SK-N-MC (cell line): ENCODE measurements at regions not wholly inside any gene's neighbourhood (a gene's known extent, or its start where the extent isn't known, plus 50 kb on each side); places are given as distances from the start of the nearest gene placed in this dataset.

Experiments
- DNase-seq: peaks from one replicate; pipeline ENCODE4 v3.0.0-alpha.2; 2011; ENCODE audit warnings: low read depth, low spot score
- H3K27ac ChIP-seq: fragments of 200-600 bp; sonication (generic); 2 replicates; pipeline ENCODE4 v1.5.1; 2016; ENCODE audit warnings: mixed run types
- H3K36me3 ChIP-seq: fragments of 200-600 bp; sonication (generic); 2 replicates; pipeline ENCODE4 v1.6.1; 2017; ENCODE audit warnings: antibody characterized with exemption, low read length, mixed read lengths; ENCODE audit not compliant: insufficient read depth
- H3K4me3 ChIP-seq: fragments of 200-600 bp; sonication (generic); 2 replicates; pipeline ENCODE4 v1.5.1; 2016
- H3K9ac ChIP-seq: fragments of 200-600 bp; sonication (generic); 2 replicates; pipeline ENCODE4 v1.8.0; 2017; ENCODE audit warnings: mixed run types, mixed read lengths; ENCODE audit not compliant: insufficient read length
- H3K9me3 ChIP-seq: fragments of 200-600 bp; sonication (generic); 2 replicates; pipeline ENCODE4 v1.6.1; 2017; ENCODE audit warnings: low read depth, mild to moderate bottlenecking, antibody characterized with exemption, low read length, moderate library complexity, mixed read lengths
- EZH2 ChIP-seq: fragments of 200-600 bp; sonication (generic); IDR thresholded peaks from one replicate; pipeline ENCODE4 v1.6.1; 2017; ENCODE audit warnings: antibody characterized with exemption
- FOXP2 ChIP-seq: optimal IDR thresholded peaks from 2 replicates; pipeline ENCODE3; 2011; ENCODE audit warnings: mild to moderate bottlenecking, moderate library complexity; ENCODE audit not compliant: insufficient read depth; ENCODE audit errors: extremely low read length, control extremely low read depth
- POLR2AphosphoS5 ChIP-seq: IDR thresholded peaks from 2 replicates; pipeline ENCODE4 v1.6.1; 2012; ENCODE audit warnings: mild to moderate bottlenecking, low read depth, low read length, borderline replicate concordance

- Histone ChIP-seq H3K27ac (no peak overlapping the region), H3K36me3 (no peaks in the 10 kb centered on the region), H3K4me3 (no peak overlapping the region), H3K9me3 (no peaks in the 10 kb centered on the region), H3K9ac (no peak overlapping the region)
- DNase-seq, result no peak
- TF ChIP-seq EZH2, result no peak
- TF ChIP-seq FOXP2, result no peak
- TF ChIP-seq POLR2AphosphoS5, result no peak
These were observed 338.3 kb upstream of the KIF2A start for GRCh38 chr5:61967681-61968080.

DNA sequence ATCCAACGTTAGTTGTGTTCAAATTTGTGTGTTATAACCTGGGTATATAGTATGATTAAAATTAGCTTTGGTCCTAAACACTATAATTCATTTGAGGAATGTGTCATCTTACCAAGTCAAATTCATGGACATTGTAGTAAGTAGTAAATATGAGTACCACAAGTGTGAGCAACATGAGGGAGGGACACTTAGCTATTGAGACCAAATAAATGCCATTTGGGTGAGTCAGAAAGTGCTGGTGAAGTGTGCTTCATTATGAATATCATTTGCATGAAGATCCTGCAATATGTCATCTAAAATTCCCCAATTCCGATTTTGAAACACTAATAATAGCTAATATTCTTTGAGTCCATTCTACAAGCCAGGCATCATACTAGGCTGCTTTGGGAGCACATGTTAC lies 336.7 kb upstream of the KIF2A start:
- TF ChIP-seq FOXP2, result no peak
- Histone ChIP-seq H3K9me3 (no peaks in the 10 kb centered on the region), H3K36me3 (no peaks in the 10 kb centered on the region)

GRCh38 chr5:61969755-61970154 lies 336.3 kb upstream of the KIF2A start:
- no peak overlapping the region for H3K4me3 ChIP-seq
- no peaks in the 10 kb centered on the region for H3K36me3 ChIP-seq
- no peak overlapping the region for H3K27ac ChIP-seq
- TF ChIP-seq FOXP2, result no peak
- TF ChIP-seq POLR2AphosphoS5, result no peak
- no peak for TF ChIP-seq EZH2
- no peak for DNase-seq
- no peaks in the 10 kb centered on the region for H3K9me3 ChIP-seq
- H3K9ac ChIP-seq, result no peak overlapping the region

More for the DNA sequence above, 336.7 kb upstream of the KIF2A start:
- no peak for DNase-seq
- no peak overlapping the region for H3K27ac ChIP-seq
- H3K4me3 ChIP-seq, result no peak overlapping the region
- no peak overlapping the region for H3K9ac ChIP-seq

- DNase-seq, result no peak
- no peaks in the 10 kb centered on the region for H3K36me3 ChIP-seq
- H3K4me3 ChIP-seq, result no peak overlapping the region
- no peak overlapping the region for H3K27ac ChIP-seq
- no peak for TF ChIP-seq FOXP2
- TF ChIP-seq EZH2, result no peak
- TF ChIP-seq POLR2AphosphoS5, result no peak
- no peaks in the 10 kb centered on the region for H3K9me3 ChIP-seq
- H3K9ac ChIP-seq, result no peak overlapping the region
These were observed 335.8 kb upstream of the KIF2A start for GRCh38 chr5:61970218-61970617.

- H3K4me3 ChIP-seq, result no peak overlapping the region
- no peak for DNase-seq
- no peak overlapping the region for H3K27ac ChIP-seq
- no peaks in the 10 kb centered on the region for H3K9me3 ChIP-seq
- no peak for TF ChIP-seq POLR2AphosphoS5
- TF ChIP-seq FOXP2, result no peak
- TF ChIP-seq EZH2, result no peak
- H3K36me3 ChIP-seq, result no peaks in the 10 kb centered on the region
- no peak overlapping the region for H3K9ac ChIP-seq
These were observed 331.3 kb upstream of the KIF2A start for GRCh38 chr5:61974680-61975079.

- DNase-seq, result no peak
- TF ChIP-seq EZH2 (no peak), POLR2AphosphoS5 (no peak), FOXP2 (no peak)
- no peak overlapping the region for H3K9ac ChIP-seq
- no peaks in the 10 kb centered on the region for H3K36me3 ChIP-seq
- H3K9me3 ChIP-seq, result peaks cover 6% of the 10 kb centered on the region; the same call in 1 of the 2 replicates
- H3K4me3 ChIP-seq, result no peak overlapping the region
- H3K27ac ChIP-seq, result no peak overlapping the region
These were observed 324.1 kb upstream of the KIF2A start for GRCh38 chr5:61981886-61982285.

DNA sequence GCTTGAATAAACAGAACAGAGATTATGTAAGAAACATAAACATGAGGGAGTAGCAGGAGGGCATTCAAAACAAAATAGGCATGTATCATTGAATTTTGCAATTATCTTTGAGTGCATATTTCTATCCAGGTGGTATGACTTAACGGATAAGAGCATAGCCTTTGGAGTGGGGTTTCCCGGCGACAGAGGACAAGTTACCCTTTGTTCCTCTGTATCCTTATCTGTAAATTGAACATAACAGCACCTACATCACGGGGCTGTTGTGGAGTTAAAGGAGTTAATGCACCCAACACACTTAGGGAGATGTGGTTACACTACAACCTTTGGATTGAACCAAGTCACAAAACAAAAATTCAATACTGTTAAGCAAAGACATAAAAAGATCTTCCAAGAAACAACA lies 314.6 kb upstream of the KIF2A start:
- TF ChIP-seq EZH2, result no peak
- no peak for TF ChIP-seq POLR2AphosphoS5
- TF ChIP-seq FOXP2, result no peak
- Histone ChIP-seq H3K9ac (no peak overlapping the region), H3K4me3 (no peak overlapping the region), H3K27ac (no peak overlapping the region), H3K36me3 (no peaks in the 10 kb centered on the region), H3K9me3 (peaks cover 4% of the 10 kb centered on the region; the same call in 1 of the 2 replicates)
- DNase-seq, result no peak

- DNase-seq, result no peak
These were observed 314.1 kb upstream of the KIF2A start for GRCh38 chr5:61991866-61992265.

DNA sequence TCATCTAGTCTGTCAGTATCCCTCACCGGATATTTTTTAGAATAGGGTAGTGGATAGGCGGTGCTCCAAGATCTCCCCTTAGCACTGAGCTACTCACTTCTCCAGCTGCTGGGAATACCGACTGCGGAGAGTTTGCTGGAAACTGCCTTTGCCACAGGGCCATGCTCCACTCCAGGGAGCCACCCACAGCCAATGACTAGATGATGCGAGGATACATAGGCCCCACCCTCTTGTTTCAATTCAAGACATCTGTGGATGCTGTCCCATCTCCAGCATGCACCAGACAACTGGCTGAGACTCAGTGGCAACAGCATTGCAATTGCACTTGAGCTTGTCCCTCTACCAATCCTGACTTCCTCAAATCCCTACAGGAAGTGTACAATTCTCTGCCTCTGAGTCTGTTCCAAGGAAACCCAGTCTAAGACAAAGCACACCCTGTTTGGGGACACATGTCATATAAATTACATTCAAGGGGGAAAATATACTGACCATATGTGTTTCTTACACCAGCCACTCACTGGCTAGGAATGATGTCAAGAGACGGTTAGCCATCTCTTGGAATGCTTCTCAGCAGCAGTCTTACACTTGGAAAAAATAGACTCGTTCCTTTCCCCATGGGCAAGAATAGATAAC lies 312.6 kb upstream of the KIF2A start:
- Histone ChIP-seq H3K36me3 (no peaks in the 10 kb centered on the region), H3K27ac (no peak overlapping the region), H3K9ac (no peak overlapping the region), H3K9me3 (no peaks in the 10 kb centered on the region), H3K4me3 (no peak overlapping the region)
- no peak for DNase-seq
- TF ChIP-seq EZH2 (no peak), FOXP2 (no peak), POLR2AphosphoS5 (no peak)

More at GRCh38 chr5:61991866-61992265, 314.1 kb upstream of the KIF2A start:
- H3K9ac ChIP-seq, result no peak overlapping the region
- no peak for TF ChIP-seq POLR2AphosphoS5
- TF ChIP-seq EZH2, result no peak
- no peak for TF ChIP-seq FOXP2
- H3K27ac ChIP-seq, result no peak overlapping the region
- no peaks in the 10 kb centered on the region for H3K9me3 ChIP-seq
- no peak overlapping the region for H3K4me3 ChIP-seq
- H3K36me3 ChIP-seq, result no peaks in the 10 kb centered on the region
